ENCODE measurements at regions not wholly inside any gene's neighbourhood (a gene's known extent, or its start where the extent isn't known, plus 50 kb on each side); places are given as distances from the start of the nearest gene placed in this dataset.

DNA sequence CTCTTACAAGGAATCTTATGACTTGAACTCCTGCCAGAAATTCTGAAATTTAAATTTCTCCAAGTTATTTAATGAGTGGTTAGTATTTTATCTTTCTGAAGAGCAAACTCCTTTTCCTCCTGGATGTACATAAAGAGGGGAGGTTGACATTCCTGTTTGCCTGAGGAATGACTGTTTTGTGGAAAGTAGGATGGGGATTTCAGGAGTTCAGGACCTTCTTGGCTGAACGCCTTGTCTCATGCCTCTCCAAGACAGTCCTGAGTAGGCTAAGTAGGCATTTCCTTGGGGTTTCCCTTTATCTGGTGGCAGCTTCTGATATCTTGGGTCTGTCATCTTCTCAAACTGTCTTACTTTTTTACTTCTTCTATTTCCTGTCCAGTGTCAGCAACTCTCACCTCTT, 356.6 kb downstream of the TDRD3 start:
- H3K27ac ChIP-seq, result no peak overlapping the region
- no peak for DNase-seq
- WGBS, 2 donors, result 89% methylated on average over 1 of the region's 1 CpG; no CpG with 5 or more reads in 1 of the 2 donors
- intact Hi-C loops (cut with DNase I), result no loop called here
- TF ChIP-seq, protein P1, sequence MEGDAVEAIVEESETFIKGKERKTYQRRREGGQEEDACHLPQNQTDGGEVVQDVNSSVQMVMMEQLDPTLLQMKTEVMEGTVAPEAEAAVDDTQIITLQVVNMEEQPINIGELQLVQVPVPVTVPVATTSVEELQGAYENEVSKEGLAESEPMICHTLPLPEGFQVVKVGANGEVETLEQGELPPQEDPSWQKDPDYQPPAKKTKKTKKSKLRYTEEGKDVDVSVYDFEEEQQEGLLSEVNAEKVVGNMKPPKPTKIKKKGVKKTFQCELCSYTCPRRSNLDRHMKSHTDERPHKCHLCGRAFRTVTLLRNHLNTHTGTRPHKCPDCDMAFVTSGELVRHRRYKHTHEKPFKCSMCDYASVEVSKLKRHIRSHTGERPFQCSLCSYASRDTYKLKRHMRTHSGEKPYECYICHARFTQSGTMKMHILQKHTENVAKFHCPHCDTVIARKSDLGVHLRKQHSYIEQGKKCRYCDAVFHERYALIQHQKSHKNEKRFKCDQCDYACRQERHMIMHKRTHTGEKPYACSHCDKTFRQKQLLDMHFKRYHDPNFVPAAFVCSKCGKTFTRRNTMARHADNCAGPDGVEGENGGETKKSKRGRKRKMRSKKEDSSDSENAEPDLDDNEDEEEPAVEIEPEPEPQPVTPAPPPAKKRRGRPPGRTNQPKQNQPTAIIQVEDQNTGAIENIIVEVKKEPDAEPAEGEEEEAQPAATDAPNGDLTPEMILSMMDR (IDR thresholded peaks at IDR 0.05), result no peak
- no peak for TF ChIP-seq POLR2A (IDR thresholded peaks at IDR 0.05)
- H3K27me3 ChIP-seq, result no peaks in the 10 kb centered on the region
- no peaks in the 10 kb centered on the region for H3K9me3 ChIP-seq
- no peaks in the 10 kb centered on the region for H3K36me3 ChIP-seq
- H3K4me3 ChIP-seq, result no peak overlapping the region
- H3K4me1 ChIP-seq, result peaks cover 0 to 12% (median 0%) of the 10 kb centered on the region in 3 donors

DNA sequence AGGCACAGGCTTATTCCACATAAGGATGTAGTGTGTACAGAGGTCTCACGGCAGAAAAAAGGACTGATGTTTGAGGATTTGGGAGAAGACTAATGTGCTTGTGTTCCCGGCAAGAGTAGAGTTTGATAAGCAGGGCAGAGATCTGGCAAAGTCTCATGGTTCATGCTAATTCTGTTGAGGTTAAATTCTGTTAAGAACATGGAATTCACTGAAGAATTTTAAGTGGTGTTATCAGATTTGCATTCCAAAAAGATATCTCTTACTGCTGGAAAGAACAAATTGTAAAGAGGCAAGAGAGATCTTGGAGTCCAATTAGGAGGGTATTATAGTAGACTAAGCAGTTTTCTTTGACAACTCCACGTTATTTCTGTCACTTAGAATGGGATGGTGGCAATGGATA, 348.3 kb downstream of the TDRD3 start:
- no peaks in the 10 kb centered on the region for H3K27me3 ChIP-seq
- no peak overlapping the region for H3K27ac ChIP-seq
- no peaks in the 10 kb centered on the region for H3K36me3 ChIP-seq
- TF ChIP-seq, protein P1 (IDR thresholded peaks at IDR 0.05), result no peak
- no peak for TF ChIP-seq POLR2A (IDR thresholded peaks at IDR 0.05)
- 50 to 62% methylated on average over 3 of the region's 3 CpGs for WGBS, 2 donors
- H3K9me3 ChIP-seq, result no peaks in the 10 kb centered on the region
- no peaks in the 10 kb centered on the region for H3K4me1 ChIP-seq
- H3K4me3 ChIP-seq, result no peak overlapping the region
- no peak for DNase-seq
- intact Hi-C loops (cut with DNase I), result no loop called here

DNA sequence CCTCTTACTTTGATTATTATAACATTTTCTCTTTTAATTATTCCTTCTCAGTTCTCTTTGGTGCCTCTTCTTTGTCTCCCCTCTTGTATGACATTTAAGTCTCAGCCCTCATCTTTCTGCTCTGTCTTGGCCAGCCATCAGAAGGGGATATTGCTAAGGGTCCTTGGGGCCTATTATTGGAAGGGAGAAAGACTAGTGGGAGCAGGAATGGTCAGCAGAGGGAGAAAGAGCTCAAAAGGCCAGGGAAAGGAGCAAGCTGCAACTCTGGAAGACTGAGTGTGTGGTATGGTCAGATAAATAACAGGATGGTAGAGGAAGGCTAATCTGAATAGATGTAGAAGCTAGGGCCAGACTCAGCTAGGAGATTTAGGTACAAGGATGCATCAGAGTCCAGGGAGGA, 336.9 kb downstream of the TDRD3 start:
- no peak overlapping the region for H3K27ac ChIP-seq
- no peaks in the 10 kb centered on the region for H3K4me1 ChIP-seq
- H3K36me3 ChIP-seq, result no peaks in the 10 kb centered on the region
- no peak for DNase-seq
- no peaks in the 10 kb centered on the region for H3K9me3 ChIP-seq
- intact Hi-C loops (cut with DNase I), result no loop called here
- no peak overlapping the region for H3K4me3 ChIP-seq
- no peaks in the 10 kb centered on the region for H3K27me3 ChIP-seq
- TF ChIP-seq, protein P1 (IDR thresholded peaks at IDR 0.05), result no peak
- no peak for TF ChIP-seq POLR2A (IDR thresholded peaks at IDR 0.05)

DNA sequence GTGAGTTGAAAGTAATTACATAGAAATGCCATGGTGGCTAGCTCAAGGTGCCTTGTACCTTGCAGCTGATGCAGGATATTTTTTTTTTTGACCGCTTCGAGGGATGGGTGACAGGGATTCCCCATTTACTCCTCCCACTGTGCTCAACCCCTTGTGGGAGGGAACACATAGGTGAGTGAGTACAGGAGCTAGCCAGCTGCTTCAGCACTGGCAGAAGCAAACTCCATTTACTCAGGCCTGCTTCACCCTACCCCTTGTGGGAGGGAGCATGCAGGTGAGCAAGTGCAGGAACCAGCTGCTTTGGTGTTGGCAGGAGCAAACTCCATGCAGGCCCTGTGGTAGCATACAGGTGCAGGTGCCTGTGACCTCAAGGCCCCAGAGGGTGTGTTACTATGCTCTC, 330.1 kb downstream of the TDRD3 start:
- Histone ChIP-seq H3K4me3 (no peak overlapping the region), H3K27ac (no peak overlapping the region), H3K4me1 (no peaks in the 10 kb centered on the region), H3K9me3 (no peaks in the 10 kb centered on the region), H3K27me3 (no peaks in the 10 kb centered on the region), H3K36me3 (no peaks in the 10 kb centered on the region)
- intact Hi-C loops (cut with DNase I), result no loop called here
- 75 to 88% methylated on average over 2 of the region's 2 CpGs for WGBS, 2 donors
- TF ChIP-seq, protein P1 (IDR thresholded peaks at IDR 0.05), result no peak
- no peak for TF ChIP-seq POLR2A (IDR thresholded peaks at IDR 0.05)
- DNase-seq, result no peak

DNA sequence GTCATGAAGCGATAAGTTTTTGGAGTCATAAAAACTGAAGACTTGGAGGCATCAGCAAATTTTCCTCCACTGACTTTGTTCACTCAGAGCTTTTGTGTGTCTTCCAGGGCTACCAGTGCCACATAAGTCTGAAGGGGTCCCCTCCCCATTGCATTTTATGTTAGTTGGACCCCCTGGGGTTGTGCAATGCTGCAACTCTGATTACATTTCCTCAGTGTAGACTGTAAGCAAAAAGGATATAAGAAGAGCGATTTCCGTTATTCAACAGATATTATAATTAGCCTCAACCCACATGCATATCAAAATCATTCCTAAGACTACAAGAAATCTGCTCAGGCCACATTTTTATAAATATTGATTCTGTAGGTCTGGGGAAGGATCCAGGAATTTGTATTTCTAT, 324.0 kb downstream of the TDRD3 start:
- 91 to 96% methylated on average over 3 of the region's 3 CpGs for WGBS, 2 donors
- intact Hi-C loops (cut with DNase I), result no loop called here
- H3K4me1 ChIP-seq, result no peaks in the 10 kb centered on the region
- H3K4me3 ChIP-seq, result no peak overlapping the region
- H3K27me3 ChIP-seq, result no peaks in the 10 kb centered on the region
- no peak for DNase-seq
- TF ChIP-seq POLR2A (IDR thresholded peaks at IDR 0.05), result no peak
- TF ChIP-seq, protein P1 (IDR thresholded peaks at IDR 0.05), result no peak
- no peaks in the 10 kb centered on the region for H3K36me3 ChIP-seq
- H3K9me3 ChIP-seq, result no peaks in the 10 kb centered on the region
- no peak overlapping the region for H3K27ac ChIP-seq

All from esophagus squamous epithelium (tissue), 5 donors.